Hepatocyte (in vitro differentiated cells): ENCODE measurements at regions not wholly inside any gene's neighbourhood (a gene's known extent, or its start where the extent isn't known, plus 50 kb on each side); places are given as distances from the start of the nearest gene placed in this dataset.

ENCODE experiments used
- DNase-seq: peaks from one replicate; pipeline ENCODE4 v3.0.0-alpha.2; 2016; ENCODE audit warnings: low spot score
- H2AFZ ChIP-seq: fragments of 200-600 bp; sonication (generic); 2 replicates; pipeline ENCODE4 v1.6.0; 2016; ENCODE audit warnings: antibody characterized with exemption, mild to moderate bottlenecking
- H3K27ac ChIP-seq: fragments of 200-600 bp; sonication (generic); 2 replicates; pipeline ENCODE4 v1.5.1; 2016; ENCODE audit warnings: mild to moderate bottlenecking
- H3K27me3 ChIP-seq: fragments of 200-600 bp; sonication (generic); 2 replicates; pipeline ENCODE4 v1.6.1; 2016
- H3K36me3 ChIP-seq: fragments of 200-600 bp; sonication (generic); replicated peaks from 2 replicates; pipeline ENCODE4 v1.5.1; 2016; ENCODE audit warnings: low read depth; ENCODE audit not compliant: insufficient read depth
- H3K4me1 ChIP-seq: fragments of 200-600 bp; sonication (generic); 2 replicates; pipeline ENCODE4 v1.5.1; 2016; ENCODE audit warnings: mild to moderate bottlenecking, moderate library complexity; ENCODE audit not compliant: insufficient read depth
- H3K4me2 ChIP-seq: fragments of 200-600 bp; sonication (generic); 2 replicates; pipeline ENCODE4 v1.6.0; 2016
- H3K4me3 ChIP-seq: fragments of 200-600 bp; sonication (generic); 2 replicates; pipeline ENCODE4 v1.5.1; 2016; ENCODE audit warnings: mild to moderate bottlenecking
- H3K79me2 ChIP-seq: fragments of 200-600 bp; sonication (generic); 2 replicates; pipeline ENCODE4 v1.6.0; 2017; ENCODE audit warnings: mild to moderate bottlenecking
- H3K9me2 ChIP-seq: fragments of 200-600 bp; sonication (generic); replicated peaks from 2 replicates; pipeline ENCODE4 v1.6.0; 2017; ENCODE audit warnings: mild to moderate bottlenecking; ENCODE audit not compliant: insufficient read depth
- H3K9me3 ChIP-seq: fragments of 200-600 bp; sonication (generic); 2 replicates; pipeline ENCODE4 v1.5.1; 2016; ENCODE audit warnings: low read depth, mild to moderate bottlenecking
- H4K20me1 ChIP-seq: fragments of 200-600 bp; sonication (generic); 2 replicates; pipeline ENCODE4 v1.6.0; 2016; ENCODE audit warnings: mild to moderate bottlenecking; ENCODE audit not compliant: insufficient read depth, poor library complexity, severe bottlenecking
- EZH2 ChIP-seq: fragments of 200-600 bp; sonication (generic); IDR thresholded peaks from 2 replicates; pipeline ENCODE4 v1.6.1; 2016; ENCODE audit warnings: antibody characterized with exemption, mild to moderate bottlenecking, borderline replicate concordance
- EZH2phosphoT487 ChIP-seq: fragments of 200-600 bp; sonication (generic); IDR thresholded peaks from one replicate; pipeline ENCODE4 v1.6.1; 2018; ENCODE audit warnings: antibody characterized with exemption, mild to moderate bottlenecking, low read depth, moderate library complexity; ENCODE audit not compliant: unreplicated experiment, severe bottlenecking
- WGBS: methylation state at CpG from one replicate; pipeline ENCODE4 v1.1.6; 2016; ENCODE audit warnings: low lambda C conversion rate; ENCODE audit errors: missing lambda C conversion rate; 5-methylcytosine and 5-hydroxymethylcytosine counted together
- TF ChIP-seq, protein P1 (sequence below): fragments of 200-600 bp; sonication (generic); IDR thresholded peaks from 2 replicates; pipeline ENCODE4 v1.5.1; 2016; ENCODE audit warnings: antibody characterized with exemption, mild to moderate bottlenecking; ENCODE audit not compliant: poor library complexity

DNA sequence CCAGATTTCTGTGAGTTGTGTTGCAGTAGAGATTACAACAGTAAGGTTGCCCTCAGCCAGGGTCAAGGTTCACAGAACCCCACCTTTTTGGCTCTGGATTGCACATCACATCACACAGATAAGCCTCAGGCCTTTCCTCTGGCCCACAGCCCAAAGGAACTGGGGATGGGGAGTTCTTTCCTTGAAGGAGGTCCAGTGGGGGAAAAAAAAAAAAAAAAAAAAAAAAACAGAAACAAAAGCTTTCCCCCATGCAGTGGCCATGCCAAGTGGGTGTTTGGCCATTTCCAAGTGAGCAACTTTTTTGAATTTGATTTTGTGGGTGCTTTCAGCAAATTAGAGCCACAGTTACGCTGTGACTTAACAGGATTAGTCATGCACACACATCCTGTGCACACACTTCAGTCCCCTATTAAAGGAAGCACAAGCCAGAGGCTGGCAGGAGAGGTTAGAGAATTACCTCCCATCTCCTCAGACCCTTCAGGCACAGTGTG is 79.3 kb upstream of the NANOS1 start:
- no peaks in the 10 kb centered on the region for H3K9me3 ChIP-seq
- TF ChIP-seq EZH2phosphoT487 (no peak), EZH2 (no peak)
- TF ChIP-seq, protein P1, sequence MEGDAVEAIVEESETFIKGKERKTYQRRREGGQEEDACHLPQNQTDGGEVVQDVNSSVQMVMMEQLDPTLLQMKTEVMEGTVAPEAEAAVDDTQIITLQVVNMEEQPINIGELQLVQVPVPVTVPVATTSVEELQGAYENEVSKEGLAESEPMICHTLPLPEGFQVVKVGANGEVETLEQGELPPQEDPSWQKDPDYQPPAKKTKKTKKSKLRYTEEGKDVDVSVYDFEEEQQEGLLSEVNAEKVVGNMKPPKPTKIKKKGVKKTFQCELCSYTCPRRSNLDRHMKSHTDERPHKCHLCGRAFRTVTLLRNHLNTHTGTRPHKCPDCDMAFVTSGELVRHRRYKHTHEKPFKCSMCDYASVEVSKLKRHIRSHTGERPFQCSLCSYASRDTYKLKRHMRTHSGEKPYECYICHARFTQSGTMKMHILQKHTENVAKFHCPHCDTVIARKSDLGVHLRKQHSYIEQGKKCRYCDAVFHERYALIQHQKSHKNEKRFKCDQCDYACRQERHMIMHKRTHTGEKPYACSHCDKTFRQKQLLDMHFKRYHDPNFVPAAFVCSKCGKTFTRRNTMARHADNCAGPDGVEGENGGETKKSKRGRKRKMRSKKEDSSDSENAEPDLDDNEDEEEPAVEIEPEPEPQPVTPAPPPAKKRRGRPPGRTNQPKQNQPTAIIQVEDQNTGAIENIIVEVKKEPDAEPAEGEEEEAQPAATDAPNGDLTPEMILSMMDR, result no peak
- DNase-seq, result no peak
- H3K4me1 ChIP-seq, result no peaks in the 10 kb centered on the region
- no peaks in the 10 kb centered on the region for H3K79me2 ChIP-seq
- no peak overlapping the region for H2AFZ ChIP-seq
- no peaks in the 10 kb centered on the region for H3K36me3 ChIP-seq
- H4K20me1 ChIP-seq, result no peaks in the 10 kb centered on the region
- no peak overlapping the region for H3K27ac ChIP-seq
- H3K9me2 ChIP-seq, result no peaks in the 10 kb centered on the region
- no peaks in the 10 kb centered on the region for H3K27me3 ChIP-seq
- 71% methylated on average over 1 of the region's 1 CpG for WGBS
- H3K4me3 ChIP-seq, result no peak overlapping the region
- H3K4me2 ChIP-seq, result no peak overlapping the region

DNA sequence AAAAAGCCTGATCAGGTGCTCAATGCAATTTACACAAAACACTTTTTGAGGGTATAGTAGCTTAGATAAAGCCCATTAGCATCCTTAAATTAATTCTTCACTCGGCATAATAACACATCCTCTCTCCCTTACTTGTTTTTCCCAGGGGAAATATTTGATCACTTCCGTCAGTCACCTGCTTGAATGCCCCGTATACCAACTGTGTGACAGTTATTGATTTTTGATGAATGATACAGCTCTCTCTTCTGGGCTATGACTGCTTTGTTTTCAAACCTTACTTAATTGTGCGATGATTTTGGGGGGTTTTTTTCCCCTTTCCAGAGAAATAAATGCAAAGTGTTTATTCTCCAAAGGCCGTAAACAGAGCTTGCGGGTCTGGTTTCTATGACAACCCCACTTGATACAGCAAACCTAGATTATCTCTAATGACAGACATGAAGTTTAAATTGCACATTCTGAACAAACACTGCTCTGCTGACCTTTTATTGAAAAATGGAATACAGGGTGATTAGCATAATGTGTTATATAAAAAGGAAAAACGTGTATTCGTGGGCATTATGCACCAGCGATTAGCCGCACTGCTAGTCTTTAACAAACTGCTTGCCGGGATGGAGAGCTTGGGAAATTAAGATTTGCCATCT is 78.4 kb upstream of the NANOS1 start:
- no peak overlapping the region for H3K27ac ChIP-seq
- no peak overlapping the region for H3K4me2 ChIP-seq
- no peaks in the 10 kb centered on the region for H3K79me2 ChIP-seq
- whole genome bisulfite sequencing, result 78% methylated on average over 11 of the region's 11 CpGs
- no peaks in the 10 kb centered on the region for H4K20me1 ChIP-seq
- H3K36me3 ChIP-seq, result no peaks in the 10 kb centered on the region
- DNase-seq, result no peak
- no peaks in the 10 kb centered on the region for H3K9me3 ChIP-seq
- H3K4me1 ChIP-seq, result no peaks in the 10 kb centered on the region
- H3K9me2 ChIP-seq, result no peaks in the 10 kb centered on the region
- H2AFZ ChIP-seq, result no peak overlapping the region
- TF ChIP-seq, protein P1, result no peak
- TF ChIP-seq EZH2, result no peak
- H3K4me3 ChIP-seq, result no peak overlapping the region
- no peaks in the 10 kb centered on the region for H3K27me3 ChIP-seq

DNA sequence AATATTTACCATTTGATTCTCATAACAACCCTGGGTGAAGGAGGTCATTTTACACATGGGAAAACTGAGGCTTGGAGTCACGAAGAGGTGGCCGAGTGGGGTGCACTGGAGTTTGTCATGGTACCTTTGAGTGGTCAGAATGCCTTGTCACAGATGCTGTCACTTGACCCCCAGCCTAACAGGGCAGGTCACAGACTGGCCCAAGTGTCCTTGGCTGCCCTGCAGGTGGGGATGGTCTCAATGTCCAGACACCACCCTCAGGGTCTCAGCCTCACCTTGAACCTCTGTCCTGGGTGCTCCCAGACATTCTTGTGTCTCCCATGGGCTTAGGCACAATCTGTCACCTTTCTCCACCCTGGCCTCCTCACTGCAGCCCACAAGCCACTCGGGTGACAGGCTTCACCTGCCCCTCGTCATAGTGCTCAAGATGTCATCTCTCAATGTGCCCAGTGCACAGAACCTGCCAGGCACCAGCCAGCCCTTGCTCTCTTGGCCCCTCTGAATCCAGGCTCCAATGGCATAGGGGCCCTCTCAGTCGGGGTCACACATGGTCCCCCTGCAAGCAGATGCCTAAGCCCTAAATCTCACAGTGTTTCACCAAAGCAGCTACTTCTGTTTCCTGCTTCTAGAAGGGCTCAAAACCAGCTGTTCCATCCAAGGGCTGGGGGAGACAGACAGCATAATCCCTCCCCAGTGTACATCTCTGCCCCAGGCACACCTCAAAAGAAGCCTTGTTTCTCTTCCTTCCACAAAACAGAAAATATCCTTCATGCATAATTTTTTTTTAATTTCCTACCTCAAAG is 76.8 kb upstream of the NANOS1 start:
- TF ChIP-seq EZH2phosphoT487 (no peak), EZH2 (no peak)
- TF ChIP-seq, protein P1, result no peak
- Histone ChIP-seq H2AFZ (no peak overlapping the region), H3K9me3 (no peaks in the 10 kb centered on the region), H3K4me2 (no peak overlapping the region), H3K36me3 (no peaks in the 10 kb centered on the region), H4K20me1 (no peaks in the 10 kb centered on the region), H3K4me1 (no peaks in the 10 kb centered on the region), H3K79me2 (no peaks in the 10 kb centered on the region), H3K9me2 (no peaks in the 10 kb centered on the region), H3K27me3 (no peaks in the 10 kb centered on the region), H3K27ac (no peak overlapping the region), H3K4me3 (no peak overlapping the region)
- no peak for DNase-seq
- 91% methylated on average over 5 of the region's 5 CpGs for WGBS
